HG02798 (cell line): ENCODE measurements at regions not wholly inside any gene's neighbourhood (a gene's known extent, or its start where the extent isn't known, plus 50 kb on each side); places are given as distances from the start of the nearest gene placed in this dataset.

Experiments
- ATAC-seq: cut with Tn5 transposase; IDR thresholded peaks from one replicate; pipeline ENCODE4 v1.9.1; 2021; ENCODE audit warnings: mild to moderate bottlenecking; ENCODE audit not compliant: unreplicated experiment, poor library complexity

GRCh38 chr3:70583682-70584081, 271.2 kb upstream of the MDFIC2 start:
- ATAC-seq, result no peak

- ATAC-seq, result no peak
Observed at GRCh38 chr3:70582803-70583202, 270.4 kb upstream of the MDFIC2 start.

- no peak for ATAC-seq
Observed at GRCh38 chr3:70580021-70580420, 267.6 kb upstream of the MDFIC2 start.

- no peak for ATAC-seq
Observed at GRCh38 chr3:70571696-70572095, 259.3 kb upstream of the MDFIC2 start.

GRCh38 chr3:70570584-70570983, 258.1 kb upstream of the MDFIC2 start:
- ATAC-seq, result no peak

GRCh38 chr3:70568626-70569025, 256.2 kb upstream of the MDFIC2 start:
- no peak for ATAC-seq

- ATAC-seq, result no peak
Observed at GRCh38 chr3:70565861-70566260, 253.4 kb upstream of the MDFIC2 start.

- ATAC-seq, result no peak
Observed at GRCh38 chr3:70564552-70564951, 252.1 kb upstream of the MDFIC2 start.

GRCh38 chr3:70561796-70562195, 249.4 kb upstream of the MDFIC2 start:
- no peak for ATAC-seq

GRCh38 chr3:70558956-70559355, 246.5 kb upstream of the MDFIC2 start:
- ATAC-seq, result no peak

GRCh38 chr3:70557976-70558375, 245.5 kb upstream of the MDFIC2 start:
- no peak for ATAC-seq

- ATAC-seq, result no peak
Observed at GRCh38 chr3:70556056-70556455, 243.6 kb upstream of the MDFIC2 start.

- ATAC-seq, result no peak
Observed at GRCh38 chr3:70554170-70554569, 241.7 kb upstream of the MDFIC2 start.

GRCh38 chr3:70550723-70551319, 238.4 kb upstream of the MDFIC2 start:
- ATAC-seq, result peak; percentile 88

GRCh38 chr3:70546679-70547078, 234.2 kb upstream of the MDFIC2 start:
- no peak for ATAC-seq

- ATAC-seq, result no peak
Observed at GRCh38 chr3:70543493-70543892, 231.1 kb upstream of the MDFIC2 start.

- ATAC-seq, result no peak
Observed at GRCh38 chr3:70539908-70540307, 227.5 kb upstream of the MDFIC2 start.

GRCh38 chr3:70532806-70533205, 220.4 kb upstream of the MDFIC2 start:
- ATAC-seq, result no peak

GRCh38 chr3:70531838-70532489, 219.5 kb upstream of the MDFIC2 start:
- ATAC-seq, result no peak

GRCh38 chr3:70531063-70531657, 218.7 kb upstream of the MDFIC2 start:
- ATAC-seq, result no peak

GRCh38 chr3:70530626-70531025, 218.2 kb upstream of the MDFIC2 start:
- no peak for ATAC-seq

GRCh38 chr3:70527026-70527425, 214.6 kb upstream of the MDFIC2 start:
- no peak for ATAC-seq
